Liver (tissue), 8 donors: ENCODE measurements at regions not wholly inside any gene's neighbourhood (a gene's known extent, or its start where the extent isn't known, plus 50 kb on each side); places are given as distances from the start of the nearest gene placed in this dataset.
"Not testable (repeated sequence)": the region's sequence is repeated elsewhere in the genome, so short reads cannot be mapped to it uniquely, and the experiment has no call there.

Experiments used
- DNase-seq: peaks from one replicate; pipeline ENCODE4 v3.0.0-alpha.2; 2017; ENCODE audit warnings: low spot score
- H3K27ac ChIP-seq, 2 donors: one replicate each; pipeline ENCODE4 v1.7.0; 2013; ENCODE audit warnings: inconsistent platforms in 2 of 2, low read length in 2 of 2, control low read depth in 1 of 2, low read depth in 1 of 2, mild to moderate bottlenecking in 1 of 2
- H3K27me3 ChIP-seq, 4 donors: one replicate each; pipeline versions ENCODE4 v1.6.1 to v1.7.0; 2013; ENCODE audit warnings: low read length in 3 of 4, inconsistent platforms in 1 of 4, mild to moderate bottlenecking in 1 of 4, moderate library complexity in 1 of 4; ENCODE audit not compliant: control insufficient read depth in 4 of 4, insufficient read depth in 4 of 4
- H3K36me3 ChIP-seq, 4 donors: one replicate each; pipeline versions ENCODE4 v1.6.1 to v1.7.0; 2013; ENCODE audit warnings: low read length in 3 of 4, mild to moderate bottlenecking in 3 of 4, low read depth in 1 of 4, moderate library complexity in 1 of 4; ENCODE audit not compliant: control insufficient read depth in 4 of 4, insufficient read depth in 3 of 4
- H3K4me1 ChIP-seq, 4 donors: one replicate each; pipeline versions ENCODE4 v1.6.1 to v1.7.0; 2013; ENCODE audit warnings: low read length in 3 of 4, mild to moderate bottlenecking in 3 of 4, moderate library complexity in 1 of 4; ENCODE audit not compliant: control insufficient read depth in 4 of 4, insufficient read depth in 4 of 4
- H3K4me3 ChIP-seq, 3 donors: one replicate each; pipeline versions ENCODE4 v1.6.1 to v1.7.0; 2013; ENCODE audit warnings: low read length in 3 of 3, control low read depth in 1 of 3, low read depth in 1 of 3, mild to moderate bottlenecking in 1 of 3
- H3K9ac ChIP-seq, 2 donors: one replicate each; pipeline ENCODE4 v1.7.0; 2013; ENCODE audit warnings: low read length in 2 of 2, mild to moderate bottlenecking in 2 of 2, moderate library complexity in 2 of 2, control low read depth in 1 of 2, low read depth in 1 of 2
- H3K9me3 ChIP-seq, 4 donors: one replicate each; pipeline versions ENCODE4 v1.6.1 to v1.7.0; 2013; ENCODE audit warnings: low read length in 3 of 4; ENCODE audit not compliant: control insufficient read depth in 4 of 4
- FOXA1 ChIP-seq: IDR thresholded peaks from 2 replicates; pipeline ENCODE4 v1.6.1; 2016; ENCODE audit warnings: antibody characterized with exemption
- GABPA ChIP-seq, 2 donors: IDR thresholded peaks in 1 of 2; conservative IDR thresholded peaks in 1 of 2; 2 replicates each; pipeline ENCODE4 v1.6.1; 2016; ENCODE audit warnings: antibody characterized with exemption in 2 of 2, mild to moderate bottlenecking in 1 of 2, moderate library complexity in 1 of 2
- HNF4A ChIP-seq, 2 donors: conservative IDR thresholded peaks; 2 replicates each; pipeline ENCODE4 v1.6.1; 2016; ENCODE audit warnings: antibody characterized with exemption in 2 of 2, mild to moderate bottlenecking in 2 of 2
- HNF4G ChIP-seq: IDR thresholded peaks from 2 replicates; pipeline ENCODE4 v1.6.1; 2016; ENCODE audit warnings: antibody characterized with exemption
- JUND ChIP-seq, 2 donors: IDR thresholded peaks; 2 replicates each; pipeline ENCODE4 v1.6.1; 2016; ENCODE audit warnings: antibody characterized with exemption in 2 of 2
- NR2F2 ChIP-seq: IDR thresholded peaks from 2 replicates; pipeline ENCODE4 v1.6.1; 2016; ENCODE audit warnings: antibody characterized with exemption
- RAD21 ChIP-seq, 2 donors: IDR thresholded peaks; 2 replicates each; pipeline ENCODE4 v1.6.1; 2016; ENCODE audit warnings: antibody characterized with exemption in 2 of 2, mild to moderate bottlenecking in 2 of 2
- RXRA ChIP-seq, 2 donors: IDR thresholded peaks; 2 replicates each; pipeline ENCODE4 v1.6.1; 2017 to 2018; ENCODE audit warnings: antibody characterized with exemption in 2 of 2, mild to moderate bottlenecking in 1 of 2
- SP1 ChIP-seq: IDR thresholded peaks from 2 replicates; pipeline ENCODE4 v1.6.1; 2018; ENCODE audit warnings: antibody characterized with exemption, mild to moderate bottlenecking
- TAF1 ChIP-seq: conservative IDR thresholded peaks from 2 replicates; pipeline ENCODE4 v1.6.1; 2016; ENCODE audit warnings: antibody characterized with exemption, mild to moderate bottlenecking
- WGBS: extraction: QIAGEN DNeasy Blood & Tissue Kit; methylation state at CpG from one replicate; pipeline ENCODE4 v1.1.7; 2013; 5-methylcytosine and 5-hydroxymethylcytosine counted together
- TF ChIP-seq, protein P1 (sequence below): IDR thresholded peaks from 2 replicates; pipeline ENCODE4 v1.6.1; 2016; ENCODE audit warnings: antibody characterized with exemption, mild to moderate bottlenecking
- TF ChIP-seq, protein P2 (sequence below): IDR thresholded peaks from 2 replicates; pipeline ENCODE4 v1.6.1; 2016; ENCODE audit warnings: antibody characterized with exemption
- TF ChIP-seq, protein P3 (sequence below): IDR thresholded peaks from 2 replicates; pipeline ENCODE4 v1.6.1; 2016; ENCODE audit warnings: antibody characterized with exemption
- TF ChIP-seq, protein P4 (sequence below): IDR thresholded peaks from 2 replicates; pipeline ENCODE4 v1.6.1; 2016; ENCODE audit warnings: antibody characterized with exemption
- TF ChIP-seq, protein P5 (sequence below): fragments of 150-350 bp; IDR thresholded peaks from 2 replicates; pipeline ENCODE4 v1.5.1; 2017; ENCODE audit warnings: improper control_type of control experiment, low read depth, low read length; ENCODE audit not compliant: missing input control
- donor health status: healthy.
- donor health status: healthy.
- donor health status: healthy.
- donor health status: healthy.
- donor health status: healthy.

DNA sequence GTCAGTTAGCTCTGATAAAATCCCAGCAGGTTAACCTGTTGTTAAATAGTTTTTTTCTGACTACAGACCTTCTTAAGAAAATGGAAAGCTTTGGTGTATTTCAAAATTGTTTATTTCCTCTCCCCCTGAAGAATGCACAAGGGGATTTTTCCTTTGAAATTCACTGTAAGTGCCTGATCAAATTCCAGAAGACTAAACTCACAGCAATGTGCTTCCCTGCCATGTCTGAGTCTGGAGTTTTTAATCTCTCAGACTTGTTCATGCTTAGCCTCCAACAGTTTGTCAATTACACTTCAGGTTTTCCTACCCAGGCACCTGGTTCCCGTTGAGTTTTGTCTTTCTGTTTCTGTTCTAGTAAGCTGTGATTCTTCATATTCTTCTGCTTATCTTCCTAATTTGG lies 961.6 kb upstream of the CDH18 start:
- Histone ChIP-seq H3K4me3 (no peak overlapping the region), H3K4me1 (no peaks in the 10 kb centered on the region), H3K27me3 (no peaks in the 10 kb centered on the region), H3K36me3 (no peaks in the 10 kb centered on the region), H3K9me3 (no peaks in the 10 kb centered on the region), H3K9ac (no peak overlapping the region), H3K27ac (no peak overlapping the region)
- TF ChIP-seq, protein P1, sequence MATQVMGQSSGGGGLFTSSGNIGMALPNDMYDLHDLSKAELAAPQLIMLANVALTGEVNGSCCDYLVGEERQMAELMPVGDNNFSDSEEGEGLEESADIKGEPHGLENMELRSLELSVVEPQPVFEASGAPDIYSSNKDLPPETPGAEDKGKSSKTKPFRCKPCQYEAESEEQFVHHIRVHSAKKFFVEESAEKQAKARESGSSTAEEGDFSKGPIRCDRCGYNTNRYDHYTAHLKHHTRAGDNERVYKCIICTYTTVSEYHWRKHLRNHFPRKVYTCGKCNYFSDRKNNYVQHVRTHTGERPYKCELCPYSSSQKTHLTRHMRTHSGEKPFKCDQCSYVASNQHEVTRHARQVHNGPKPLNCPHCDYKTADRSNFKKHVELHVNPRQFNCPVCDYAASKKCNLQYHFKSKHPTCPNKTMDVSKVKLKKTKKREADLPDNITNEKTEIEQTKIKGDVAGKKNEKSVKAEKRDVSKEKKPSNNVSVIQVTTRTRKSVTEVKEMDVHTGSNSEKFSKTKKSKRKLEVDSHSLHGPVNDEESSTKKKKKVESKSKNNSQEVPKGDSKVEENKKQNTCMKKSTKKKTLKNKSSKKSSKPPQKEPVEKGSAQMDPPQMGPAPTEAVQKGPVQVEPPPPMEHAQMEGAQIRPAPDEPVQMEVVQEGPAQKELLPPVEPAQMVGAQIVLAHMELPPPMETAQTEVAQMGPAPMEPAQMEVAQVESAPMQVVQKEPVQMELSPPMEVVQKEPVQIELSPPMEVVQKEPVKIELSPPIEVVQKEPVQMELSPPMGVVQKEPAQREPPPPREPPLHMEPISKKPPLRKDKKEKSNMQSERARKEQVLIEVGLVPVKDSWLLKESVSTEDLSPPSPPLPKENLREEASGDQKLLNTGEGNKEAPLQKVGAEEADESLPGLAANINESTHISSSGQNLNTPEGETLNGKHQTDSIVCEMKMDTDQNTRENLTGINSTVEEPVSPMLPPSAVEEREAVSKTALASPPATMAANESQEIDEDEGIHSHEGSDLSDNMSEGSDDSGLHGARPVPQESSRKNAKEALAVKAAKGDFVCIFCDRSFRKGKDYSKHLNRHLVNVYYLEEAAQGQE: no peak
- TF ChIP-seq HNF4G: no peak
- TF ChIP-seq RAD21 (IDR thresholded peaks at IDR 0.05): no peak
- TF ChIP-seq SP1: no peak
- TF ChIP-seq, protein P2, sequence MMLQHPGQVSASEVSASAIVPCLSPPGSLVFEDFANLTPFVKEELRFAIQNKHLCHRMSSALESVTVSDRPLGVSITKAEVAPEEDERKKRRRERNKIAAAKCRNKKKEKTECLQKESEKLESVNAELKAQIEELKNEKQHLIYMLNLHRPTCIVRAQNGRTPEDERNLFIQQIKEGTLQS: no peak
- no peak for TF ChIP-seq NR2F2
- TF ChIP-seq FOXA1: no peak
- TF ChIP-seq TAF1: no peak
- TF ChIP-seq RXRA (IDR thresholded peaks at IDR 0.05): no peak
- TF ChIP-seq, protein P3, sequence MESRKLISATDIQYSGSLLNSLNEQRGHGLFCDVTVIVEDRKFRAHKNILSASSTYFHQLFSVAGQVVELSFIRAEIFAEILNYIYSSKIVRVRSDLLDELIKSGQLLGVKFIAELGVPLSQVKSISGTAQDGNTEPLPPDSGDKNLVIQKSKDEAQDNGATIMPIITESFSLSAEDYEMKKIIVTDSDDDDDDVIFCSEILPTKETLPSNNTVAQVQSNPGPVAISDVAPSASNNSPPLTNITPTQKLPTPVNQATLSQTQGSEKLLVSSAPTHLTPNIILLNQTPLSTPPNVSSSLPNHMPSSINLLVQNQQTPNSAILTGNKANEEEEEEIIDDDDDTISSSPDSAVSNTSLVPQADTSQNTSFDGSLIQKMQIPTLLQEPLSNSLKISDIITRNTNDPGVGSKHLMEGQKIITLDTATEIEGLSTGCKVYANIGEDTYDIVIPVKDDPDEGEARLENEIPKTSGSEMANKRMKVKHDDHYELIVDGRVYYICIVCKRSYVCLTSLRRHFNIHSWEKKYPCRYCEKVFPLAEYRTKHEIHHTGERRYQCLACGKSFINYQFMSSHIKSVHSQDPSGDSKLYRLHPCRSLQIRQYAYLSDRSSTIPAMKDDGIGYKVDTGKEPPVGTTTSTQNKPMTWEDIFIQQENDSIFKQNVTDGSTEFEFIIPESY: no peak
- TF ChIP-seq JUND (IDR thresholded peaks at IDR 0.05): no peak
- no peak for TF ChIP-seq HNF4A (conservative IDR thresholded peaks at IDR 0.05)
- TF ChIP-seq, protein P4, sequence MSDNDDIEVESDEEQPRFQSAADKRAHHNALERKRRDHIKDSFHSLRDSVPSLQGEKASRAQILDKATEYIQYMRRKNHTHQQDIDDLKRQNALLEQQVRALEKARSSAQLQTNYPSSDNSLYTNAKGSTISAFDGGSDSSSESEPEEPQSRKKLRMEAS: no peak
- TF ChIP-seq, protein P5, sequence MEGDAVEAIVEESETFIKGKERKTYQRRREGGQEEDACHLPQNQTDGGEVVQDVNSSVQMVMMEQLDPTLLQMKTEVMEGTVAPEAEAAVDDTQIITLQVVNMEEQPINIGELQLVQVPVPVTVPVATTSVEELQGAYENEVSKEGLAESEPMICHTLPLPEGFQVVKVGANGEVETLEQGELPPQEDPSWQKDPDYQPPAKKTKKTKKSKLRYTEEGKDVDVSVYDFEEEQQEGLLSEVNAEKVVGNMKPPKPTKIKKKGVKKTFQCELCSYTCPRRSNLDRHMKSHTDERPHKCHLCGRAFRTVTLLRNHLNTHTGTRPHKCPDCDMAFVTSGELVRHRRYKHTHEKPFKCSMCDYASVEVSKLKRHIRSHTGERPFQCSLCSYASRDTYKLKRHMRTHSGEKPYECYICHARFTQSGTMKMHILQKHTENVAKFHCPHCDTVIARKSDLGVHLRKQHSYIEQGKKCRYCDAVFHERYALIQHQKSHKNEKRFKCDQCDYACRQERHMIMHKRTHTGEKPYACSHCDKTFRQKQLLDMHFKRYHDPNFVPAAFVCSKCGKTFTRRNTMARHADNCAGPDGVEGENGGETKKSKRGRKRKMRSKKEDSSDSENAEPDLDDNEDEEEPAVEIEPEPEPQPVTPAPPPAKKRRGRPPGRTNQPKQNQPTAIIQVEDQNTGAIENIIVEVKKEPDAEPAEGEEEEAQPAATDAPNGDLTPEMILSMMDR: no peak
- TF ChIP-seq GABPA (IDR thresholded peaks at IDR 0.05 in 1 of 2, conservative IDR thresholded peaks at IDR 0.05 in 1 of 2): no peak
- 32% methylated on average over 1 of the region's 1 CpG for WGBS
- DNase-seq: no peak

DNA sequence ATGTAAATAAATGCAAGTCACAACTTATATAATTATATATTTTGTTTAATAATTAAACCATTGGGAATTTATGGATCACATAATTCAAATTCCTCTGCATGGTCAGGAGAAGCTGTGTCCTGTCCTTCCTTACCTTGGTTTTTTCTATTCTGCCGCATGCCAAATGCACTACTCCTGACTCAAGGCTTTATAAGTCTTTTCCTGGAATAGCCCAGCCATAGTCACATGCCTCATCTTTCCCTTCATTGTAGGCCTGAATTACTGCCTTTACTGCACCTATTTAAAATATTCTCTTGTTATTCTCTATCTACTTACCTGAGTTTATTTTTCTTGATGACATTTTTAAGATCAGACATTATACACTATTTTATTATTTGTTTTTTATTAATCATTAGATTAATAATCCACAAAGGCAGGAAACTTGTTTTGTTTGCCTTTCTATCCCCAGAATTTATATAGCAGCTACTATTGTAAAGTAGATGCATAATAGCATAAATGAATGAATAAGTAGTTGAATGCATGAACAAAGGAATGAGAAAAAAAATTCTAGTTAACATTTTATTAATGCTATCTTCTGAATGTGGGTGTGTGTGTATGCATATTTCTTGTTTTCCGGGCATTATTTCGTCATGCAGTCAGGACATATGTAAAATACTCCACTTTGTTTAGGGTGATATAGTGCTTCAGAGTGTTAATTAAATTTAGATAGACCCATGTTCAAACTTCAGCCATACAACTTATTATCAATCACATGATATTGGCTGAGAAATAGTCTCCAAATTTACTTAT lies 955.4 kb upstream of the CDH18 start:
- H3K36me3 ChIP-seq, H3K27ac ChIP-seq, H3K9ac ChIP-seq, H3K9me3 ChIP-seq, H3K4me1 ChIP-seq, H3K4me3 ChIP-seq, H3K27me3 ChIP-seq, DNase-seq: not testable (repeated sequence)
- 75% methylated on average over 3 of the region's 3 CpGs for WGBS

DNA sequence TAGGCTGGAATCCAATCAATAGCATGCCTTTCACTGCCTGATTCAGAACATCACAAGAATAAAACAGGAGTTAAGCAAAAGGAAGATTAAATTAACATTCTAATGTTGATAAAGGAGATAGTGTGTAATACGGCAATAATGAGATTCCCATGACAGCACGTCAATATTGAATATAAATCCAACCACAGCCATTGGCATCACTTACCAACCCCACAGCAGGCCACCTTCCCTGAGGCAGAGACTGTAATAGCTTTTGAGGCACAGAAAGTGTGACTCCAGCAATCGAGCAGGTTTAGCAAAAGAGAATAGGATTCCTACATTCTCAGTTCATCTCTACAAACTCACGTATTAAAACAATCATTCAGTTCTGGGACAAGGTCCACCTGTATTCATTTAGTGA lies 954.6 kb upstream of the CDH18 start:
- H3K4me3 ChIP-seq, H3K9me3 ChIP-seq, H3K27ac ChIP-seq, H3K4me1 ChIP-seq, DNase-seq, H3K36me3 ChIP-seq, H3K9ac ChIP-seq, H3K27me3 ChIP-seq: not testable (repeated sequence)
- 77% methylated on average over 4 of the region's 4 CpGs for WGBS

DNA sequence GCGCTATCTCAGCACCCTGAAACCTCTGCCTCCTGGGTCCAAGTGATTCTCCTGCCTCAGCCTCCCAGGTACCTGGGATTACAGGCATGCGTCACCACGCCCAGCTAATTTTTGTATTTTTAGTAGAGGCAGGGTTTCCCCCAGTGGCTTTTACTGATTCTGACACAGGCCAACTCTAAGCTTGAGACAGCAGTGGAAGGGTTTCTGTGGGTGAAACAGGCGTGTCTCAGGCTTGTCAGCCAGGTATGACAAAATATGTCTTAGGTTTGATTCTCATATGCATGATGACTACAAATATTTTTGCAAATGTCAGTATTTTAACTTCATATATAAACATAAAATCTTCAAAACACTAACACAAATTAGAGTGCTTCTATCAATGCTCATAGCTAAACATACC lies 952.8 kb upstream of the CDH18 start:
- WGBS: 77% methylated on average over 3 of the region's 4 CpGs
- not testable (repeated sequence) for H3K9me3 ChIP-seq, H3K36me3 ChIP-seq, H3K4me3 ChIP-seq, H3K27me3 ChIP-seq, H3K9ac ChIP-seq, H3K4me1 ChIP-seq, H3K27ac ChIP-seq, DNase-seq
